GM10266 (cell line): ENCODE measurements at regions not wholly inside any gene's neighbourhood (a gene's known extent, or its start where the extent isn't known, plus 50 kb on each side); places are given as distances from the start of the nearest gene placed in this dataset.

Experiments used
- DNase-seq: peaks from one replicate; pipeline ENCODE4 v3.0.0; 2012; ENCODE audit errors: extremely low spot score
- CTCF ChIP-seq: IDR thresholded peaks from 2 replicates; pipeline ENCODE4 v1.5.1; 2012; ENCODE audit warnings: mild to moderate bottlenecking, low read depth; ENCODE audit not compliant: control insufficient read depth, insufficient read depth; ENCODE audit errors: missing control alignments

- TF ChIP-seq CTCF = no peak
- DNase-seq = no peak
Measured at GRCh38 chr15:29937956-29938355, 115.7 kb upstream of the TJP1 start.

- no peak for DNase-seq
Measured at GRCh38 chr15:29936353-29937049, 114.2 kb upstream of the TJP1 start.

GRCh38 chr15:29935296-29936004, 113.2 kb upstream of the TJP1 start:
- TF ChIP-seq CTCF = no peak

More at GRCh38 chr15:29936353-29937049, 114.2 kb upstream of the TJP1 start:
- TF ChIP-seq CTCF = no peak

GRCh38 chr15:29934251-29934650, 112.0 kb upstream of the TJP1 start:
- no peak for TF ChIP-seq CTCF
- no peak for DNase-seq

More at GRCh38 chr15:29935296-29936004, 113.2 kb upstream of the TJP1 start:
- DNase-seq = no peak

- TF ChIP-seq CTCF = no peak
- DNase-seq = no peak
Measured at GRCh38 chr15:29933042-29933803, 111.0 kb upstream of the TJP1 start.

GRCh38 chr15:29926083-29926388, 103.8 kb upstream of the TJP1 start:
- TF ChIP-seq CTCF = no peak
- no peak for DNase-seq
